ENCODE measurements at regions not wholly inside any gene's neighbourhood (a gene's known extent, or its start where the extent isn't known, plus 50 kb on each side); places are given as distances from the start of the nearest gene placed in this dataset.
"Not testable (repeated sequence)": the region's sequence is repeated elsewhere in the genome, so short reads cannot be mapped to it uniquely, and the experiment has no call there.

GRCh38 chr7:149334930-149335329 lies 72.9 kb downstream of the ZNF783 start:
- Histone ChIP-seq H3K4me3 (no peak overlapping the region), H3K9me3 (no peaks in the 10 kb centered on the region), H3K4me1 (ENCODE audit: low read depth) (no peaks in the 10 kb centered on the region), H3K36me3 (ENCODE audit: low read depth) (no peaks in the 10 kb centered on the region)
- TF ChIP-seq CTCF (IDR thresholded peaks at IDR 0.05), result no peak
- no peak for DNase-seq
- intact Hi-C loops (cut with DNase I, micrococcal nuclease), result no loop called here
- ATAC-seq, result no peak

- Histone ChIP-seq H3K36me3 (ENCODE audit: low read depth) (no peaks in the 10 kb centered on the region), H3K4me3 (no peak overlapping the region), H3K4me1 (ENCODE audit: low read depth) (no peaks in the 10 kb centered on the region), H3K9me3 (peaks cover 18% of the 10 kb centered on the region)
- no peak for DNase-seq
- ATAC-seq, result no peak
- intact Hi-C loops (cut with DNase I, micrococcal nuclease), result no loop called here
- TF ChIP-seq CTCF (IDR thresholded peaks at IDR 0.05), result no peak
Observed at GRCh38 chr7:149348758-149349369, 86.9 kb downstream of the ZNF783 start.

GRCh38 chr7:149353739-149354504 lies 91.9 kb downstream of the ZNF783 start:
- no peak for DNase-seq
- Histone ChIP-seq H3K4me3 (no peak overlapping the region), H3K4me1 (ENCODE audit: low read depth) (no peaks in the 10 kb centered on the region), H3K36me3 (ENCODE audit: low read depth) (no peaks in the 10 kb centered on the region), H3K9me3 (peaks cover 4% of the 10 kb centered on the region)
- intact Hi-C loops (cut with DNase I, micrococcal nuclease), result no loop called here
- no peak for TF ChIP-seq CTCF (IDR thresholded peaks at IDR 0.05)
- ATAC-seq, result no peak

- H3K36me3 ChIP-seq (ENCODE audit: low read depth); intact Hi-C loops (cut with DNase I, micrococcal nuclease); H3K4me3 ChIP-seq; ATAC-seq; H3K4me1 ChIP-seq (ENCODE audit: low read depth); H3K9me3 ChIP-seq; DNase-seq: not testable (repeated sequence)
Observed at GRCh38 chr7:149355035-149355389, 93.0 kb downstream of the ZNF783 start.

- no peaks in the 10 kb centered on the region for H3K9me3 ChIP-seq
- H3K4me1 ChIP-seq (ENCODE audit: low read depth), result no peaks in the 10 kb centered on the region
- DNase-seq (peak in 1 of 3 donors; percentile 4), ATAC-seq (no peak)
- intact Hi-C loops (cut with DNase I, micrococcal nuclease), result no loop called here
- H3K4me3 ChIP-seq, result no peak overlapping the region
- no peaks in the 10 kb centered on the region for H3K36me3 ChIP-seq (ENCODE audit: low read depth)
- TF ChIP-seq CTCF (IDR thresholded peaks at IDR 0.05), result no peak
Observed at GRCh38 chr7:149355390-149356048, 93.5 kb downstream of the ZNF783 start.

GRCh38 chr7:149362696-149363095 lies 98.2 kb downstream of the ZNF777 start:
- intact Hi-C loops (cut with DNase I, micrococcal nuclease), result no loop called here
- Histone ChIP-seq H3K4me1 (ENCODE audit: low read depth) (no peaks in the 10 kb centered on the region), H3K4me3 (no peak overlapping the region), H3K9me3 (peaks cover 4% of the 10 kb centered on the region), H3K36me3 (ENCODE audit: low read depth) (no peaks in the 10 kb centered on the region)
- ATAC-seq (no peak), DNase-seq (no peak)
- TF ChIP-seq CTCF (IDR thresholded peaks at IDR 0.05), result no peak
